Breast epithelium (tissue), 3 donors: ENCODE measurements at regions not wholly inside any gene's neighbourhood (a gene's known extent, or its start where the extent isn't known, plus 50 kb on each side); places are given as distances from the start of the nearest gene placed in this dataset.

Experiments
- CTCF ChIP-seq, 3 donors: fragments of 450-650 bp; IDR thresholded peaks; one replicate each; pipeline ENCODE4 v1.5.1; 2016 to 2017; ENCODE audit warnings: antibody characterized with exemption in 3 of 3, mild to moderate bottlenecking in 3 of 3, moderate library complexity in 3 of 3
- POLR2A ChIP-seq: fragments of 450-650 bp; IDR thresholded peaks from one replicate; pipeline ENCODE4 v1.6.1; 2016; ENCODE audit warnings: antibody characterized with exemption, mild to moderate bottlenecking, moderate library complexity
- POLR2AphosphoS5 ChIP-seq, 3 donors: sonication (generic); formaldehyde crosslinking; IDR thresholded peaks; one replicate each; pipeline ENCODE4 v1.6.1; 2017; ENCODE audit warnings: antibody characterized with exemption in 3 of 3

GRCh38 chr6:138571181-138571580 lies 71.9 kb upstream of the NHSL1 start:
- TF ChIP-seq POLR2AphosphoS5 (IDR thresholded peaks at IDR 0.05) = no peak
- TF ChIP-seq CTCF (IDR thresholded peaks at IDR 0.05) = no peak
- TF ChIP-seq POLR2A = no peak
